K562 (cell line): ENCODE measurements at regions not wholly inside any gene's neighbourhood (a gene's known extent, or its start where the extent isn't known, plus 50 kb on each side); places are given as distances from the start of the nearest gene placed in this dataset.

ENCODE experiments used
- ATAC-seq: fragments of 200-7000 bp; cut with Tn5 transposase; 3 replicates; pipeline ENCODE4 v1.9.1; 2020; ENCODE audit warnings: moderate library complexity
- BruUV-seq: library from RNA; stranded (reverse); fragments of 400-500 nt; replicated peaks from 2 replicates; lab custom pipeline; 2021; lab: Mats Ljungman, UMichigan
- CTCF ChIA-PET: fragments of 300-600 bp; formaldehyde crosslinking; extraction: SDS; loops from one replicate; lab custom pipeline; 2021; ENCODE audit warnings: low intra/inter-chr PET ratio; lab: Yijun Ruan, JAX
- POLR2A ChIA-PET: fragments of 300-600, 350-650 bp; sonication (Branson Sonifier 250); formaldehyde crosslinking; extraction: SDS; loops from one replicate; lab custom pipeline; 2021; ENCODE audit warnings: antibody characterized with exemption, inconsistent platforms; lab: Yijun Ruan, JAX
- DNase-seq, 4 experiments: peaks; one replicate each; pipeline versions ENCODE4 v3.0.0 to v3.0.0-alpha.2; 2011 to 2018; ENCODE audit warnings: low spot score in 3 of 4, mixed read lengths in 3 of 4; ENCODE audit errors: extremely low read depth in 1 of 4
- FAIRE-seq: peaks from 2 replicates; lab custom pipeline; 2011; peaks lifted over from hg19 to GRCh38; lab: Jason Lieb, UNC
- H2AFZ ChIP-seq: 2 replicates; pipeline ENCODE4 v1.6.0; 2011; ENCODE audit warnings: low read depth, low read length, control low read depth, inconsistent platforms
- H3K27ac ChIP-seq: fragments of 200-600 bp; 3 replicates; pipeline ENCODE4 v1.8.0; 2011; ENCODE audit warnings: low read depth, mild to moderate bottlenecking, control low read depth, inconsistent platforms, low read length, moderate library complexity, mixed read lengths; ENCODE audit errors: extremely low read depth
- H3K27me3 ChIP-seq, 2 experiments: fragments of 300-600 bp in 1 of 2; 2 replicates in 1 of 2; 3 replicates in 1 of 2; pipeline versions ENCODE4 v1.6.0 to v1.8.0; 2011; ENCODE audit warnings: inconsistent platforms in 2 of 2, low read length in 2 of 2, mild to moderate bottlenecking in 1 of 2, mixed read lengths in 1 of 2, moderate library complexity in 1 of 2; ENCODE audit not compliant: control insufficient read depth in 2 of 2, insufficient read depth in 2 of 2
- H3K36me3 ChIP-seq: fragments of 300-600 bp; 3 replicates; pipeline ENCODE4 v1.8.0; 2011; ENCODE audit warnings: mild to moderate bottlenecking, low read length, inconsistent platforms; ENCODE audit not compliant: control insufficient read depth, insufficient read depth
- H3K4me1 ChIP-seq, 2 experiments: fragments of 200-600 bp in 1 of 2; replicated peaks in 1 of 2; 2 replicates in 1 of 2; 3 replicates in 1 of 2; pipeline versions ENCODE4 v1.5.1 to v1.8.0; 2011; ENCODE audit warnings: inconsistent platforms in 2 of 2, low read length in 2 of 2, mild to moderate bottlenecking in 1 of 2, mixed read lengths in 1 of 2, moderate library complexity in 1 of 2; ENCODE audit not compliant: control insufficient read depth in 2 of 2, insufficient read depth in 2 of 2
- H3K4me2 ChIP-seq: 2 replicates; pipeline ENCODE4 v1.6.1; 2011; ENCODE audit warnings: low read length, control low read depth, inconsistent platforms, mixed read lengths; ENCODE audit not compliant: insufficient read depth
- H3K4me3 ChIP-seq: fragments of 200-600 bp; sonication (generic), shearing (Covaris generic); 2 replicates; pipeline ENCODE4 v1.5.1; 2016; ENCODE audit warnings: control low read depth, inconsistent platforms
- H3K79me2 ChIP-seq: fragments of 200-600 bp; 3 replicates; pipeline ENCODE4 v1.8.0; 2011; ENCODE audit warnings: low read length, inconsistent platforms; ENCODE audit not compliant: control insufficient read depth, insufficient read depth
- H3K9ac ChIP-seq, 2 experiments: 2 replicates each; pipeline versions ENCODE4 v1.6.0 to v1.6.1; 2011; ENCODE audit warnings: low read depth in 2 of 2, low read length in 2 of 2, control low read depth in 1 of 2, inconsistent platforms in 1 of 2, mild to moderate bottlenecking in 1 of 2, mixed read lengths in 1 of 2; ENCODE audit not compliant: insufficient read depth in 1 of 2
- H3K9me1 ChIP-seq: one replicate; pipeline ENCODE4 v1.6.0; 2011; ENCODE audit warnings: inconsistent platforms, mild to moderate bottlenecking, low read length, moderate library complexity; ENCODE audit not compliant: control insufficient read depth, insufficient read depth
- H3K9me3 ChIP-seq: replicated peaks from 2 replicates; pipeline ENCODE4 v1.5.1; 2011; ENCODE audit warnings: low read depth, low read length, inconsistent platforms; ENCODE audit not compliant: control insufficient read depth, insufficient read depth
- H4K20me1 ChIP-seq: replicated peaks from 2 replicates; pipeline ENCODE4 v1.6.1; 2011; ENCODE audit warnings: low read length, inconsistent platforms, mixed read lengths; ENCODE audit not compliant: control insufficient read depth, insufficient read depth
- ADNP ChIP-seq: fragments of 200-800 bp; sonication (Bioruptor generic); IDR thresholded peaks from 2 replicates; pipeline ENCODE4 v1.6.1; 2016; ENCODE audit warnings: missing genetic modification characterization, missing compliant biosample characterization
- CREB3 ChIP-seq: fragments of 450-650 bp; conservative IDR thresholded peaks from 2 replicates; pipeline ENCODE4 v1.6.1; 2016; ENCODE audit warnings: missing genetic modification characterization, low read depth, mild to moderate bottlenecking, missing compliant biosample characterization, moderate library complexity
- DIDO1 ChIP-seq: fragments of 450-650 bp; IDR thresholded peaks from 2 replicates; pipeline ENCODE4 v1.6.1; 2016; ENCODE audit warnings: low read depth, missing biosample characterization, missing genetic modification characterization
- GMEB1 ChIP-seq: fragments of 250-450 bp; sonication (Bioruptor Pico); IDR thresholded peaks from 2 replicates; pipeline ENCODE4 v1.4.0; 2020; ENCODE audit warnings: mild to moderate bottlenecking
- HNRNPLL ChIP-seq: fragments of 200-400 bp; formaldehyde crosslinking; IDR thresholded peaks from 2 replicates; pipeline ENCODE4 v1.6.1; 2017; ENCODE audit warnings: low read length, low read depth, mild to moderate bottlenecking; ENCODE audit not compliant: poor library complexity, severe bottlenecking
- KDM5B ChIP-seq: fragments of 200-600 bp; sonication (generic); IDR thresholded peaks from 2 replicates; pipeline ENCODE4 v1.6.1; 2012; ENCODE audit warnings: low read depth, mild to moderate bottlenecking, moderate library complexity, low read length, control low read depth, inconsistent platforms; ENCODE audit not compliant: insufficient replicate concordance
- KLF16 ChIP-seq: IDR thresholded peaks from 2 replicates; pipeline ENCODE4 v1.6.1; 2016; ENCODE audit warnings: antibody characterized with exemption
- MAFK ChIP-seq: IDR thresholded peaks from 2 replicates; pipeline ENCODE4 v1.6.1; 2011; ENCODE audit warnings: low read length, improper control_type of control experiment
- PHB2 ChIP-seq: fragments of 450-650 bp; IDR thresholded peaks from 2 replicates; pipeline ENCODE4 v1.6.1; 2017; ENCODE audit warnings: low read depth
- PHF8 ChIP-seq: fragments of 200-600 bp; sonication (generic); IDR thresholded peaks from 2 replicates; pipeline ENCODE4 v1.6.1; 2012; ENCODE audit warnings: mixed run types, mild to moderate bottlenecking, inconsistent platforms, low read length, moderate library complexity, borderline replicate concordance
- POLR2H ChIP-seq: IDR thresholded peaks from 2 replicates; pipeline ENCODE4 v1.6.1; 2016; ENCODE audit warnings: missing genetic modification characterization, low read depth, mild to moderate bottlenecking, control low read depth, missing compliant biosample characterization, moderate library complexity
- POLR3G ChIP-seq: IDR thresholded peaks from 2 replicates; pipeline ENCODE4 v1.6.1; 2011; ENCODE audit not compliant: insufficient read length, insufficient replicate concordance; ENCODE audit errors: extremely low read depth
- RREB1 ChIP-seq: fragments of 250-450 bp; sonication (Bioruptor Pico); IDR thresholded peaks from 2 replicates; pipeline ENCODE4 v1.4.0; 2020
- SUPT5H ChIP-seq: fragments of 450-650 bp; IDR thresholded peaks from 2 replicates; pipeline ENCODE4 v1.6.1; 2016
- TEAD1 ChIP-seq, 2 experiments: fragments of 450-650 bp in 1 of 2; sonication (generic) in 1 of 2; formaldehyde crosslinking; IDR thresholded peaks; 2 replicates each; pipeline versions ENCODE4 v1.4.0 to v1.8.0; 2020 to 2022; ENCODE audit warnings: mild to moderate bottlenecking in 2 of 2, missing genetic modification reagents in 1 of 2
- ZNF12 ChIP-seq: sonication (generic); formaldehyde crosslinking; IDR thresholded peaks from 2 replicates; pipeline ENCODE4 v1.4.0; 2020; ENCODE audit warnings: mild to moderate bottlenecking, missing genetic modification reagents
- WGBS: fragments of 100-300 bp; shearing (Covaris generic); methylation state at CpG from one replicate; pipeline ENCODE4 v1.1.6; 2016; ENCODE audit warnings: low coverage, mixed read lengths; ENCODE audit not compliant: insufficient coverage; ENCODE audit errors: missing lambda C conversion rate; 5-methylcytosine and 5-hydroxymethylcytosine counted together
- in situ Hi-C: fragments of 300-500 bp; cut with MboI; formaldehyde crosslinking; loops from 4 replicates; pipeline ENCODE4 v1.15.0; 2018; ENCODE audit warnings: inconsistent platforms, mixed read lengths
- intact Hi-C: fragments of 100-400 bp; cut with micrococcal nuclease; formaldehyde crosslinking; loops from 2 replicates; pipeline ENCODE4 v1.14.2; 2022

- Histone ChIP-seq H3K79me2 (no peaks in the 10 kb centered on the region), H3K36me3 (no peaks in the 10 kb centered on the region), H3K4me3 (no peak overlapping the region), H3K4me2 (no peak overlapping the region), H3K27ac (no peak overlapping the region), H3K27me3 (no peaks in the 10 kb centered on the region), H3K9me1 (no peaks in the 10 kb centered on the region), H2AFZ (no peak overlapping the region), H4K20me1 (no peaks in the 10 kb centered on the region), H3K9ac (no peak overlapping the region), H3K4me1 (no peaks in the 10 kb centered on the region; a peak in 1 of 5 replicates), H3K9me3 (no peaks in the 10 kb centered on the region)
- BruUV-seq: no TSS peak
- ChIA-PET CTCF (no interaction called here), POLR2A (interaction anchor here (0.6 to 1.1 kb wide), 3 partner anchors 11 to 212 kb away, joined by 3 to 5 read pairs (median 4); no protein-coding TSS in a partner anchor)
- 15% methylated on average over 3 of the region's 3 CpGs for WGBS
- no peak for FAIRE-seq
- DNase-seq: no peak
- in situ Hi-C loops (no loop called here), intact Hi-C loops (no loop called here)
- ATAC-seq: no peak
- TF ChIP-seq KLF16: no peak
- no peak for TF ChIP-seq DIDO1 (tag)
- TF ChIP-seq KDM5B: no peak
- TF ChIP-seq SUPT5H: no peak
- TF ChIP-seq ZNF12 (CRISPR knock-in tag): no peak
- TF ChIP-seq ADNP (tag): no peak
- TF ChIP-seq HNRNPLL: no peak
- no peak for TF ChIP-seq PHF8
- TF ChIP-seq PHB2: no peak
- no peak for TF ChIP-seq RREB1
- no peak for TF ChIP-seq MAFK
- no peak for TF ChIP-seq POLR3G
- no peak for TF ChIP-seq POLR2H (tag)
- no peak for TF ChIP-seq CREB3
- TF ChIP-seq GMEB1: no peak
- TF ChIP-seq TEAD1 (CRISPR knock-in tag; IDR thresholded peaks at IDR 0.05): no peak
Measured at GRCh38 chr6:105781915-105782314, 304.2 kb upstream of the PRDM1 start.
